Osteoblast (primary cell): ENCODE measurements at regions not wholly inside any gene's neighbourhood (a gene's known extent, or its start where the extent isn't known, plus 50 kb on each side); places are given as distances from the start of the nearest gene placed in this dataset.

Source experiments
- DNase-seq: peaks from one replicate; pipeline ENCODE4 v3.0.0; 2011; ENCODE audit warnings: low spot score, mixed read lengths; ENCODE audit not compliant: insufficient read length; ENCODE audit errors: missing footprints
- H2AFZ ChIP-seq: 2 replicates; pipeline ENCODE4 v1.6.0; 2011; ENCODE audit warnings: mild to moderate bottlenecking, low read length
- H3K27ac ChIP-seq: 2 replicates; pipeline ENCODE4 v1.5.1; 2011; ENCODE audit warnings: mild to moderate bottlenecking, low read depth, low read length, moderate library complexity
- H3K27me3 ChIP-seq: 2 replicates; pipeline ENCODE4 v1.6.0; 2012; ENCODE audit warnings: mild to moderate bottlenecking, control low read depth, inconsistent platforms, low read length, moderate library complexity; ENCODE audit not compliant: insufficient read depth
- H3K36me3 ChIP-seq: 2 replicates; pipeline ENCODE4 v1.5.1; 2011; ENCODE audit warnings: mild to moderate bottlenecking, low read length, control low read depth, moderate library complexity; ENCODE audit not compliant: insufficient read depth
- H3K4me1 ChIP-seq: 2 replicates; pipeline ENCODE4 v1.5.1; 2011; ENCODE audit warnings: mild to moderate bottlenecking, low read length, control low read depth, moderate library complexity; ENCODE audit not compliant: insufficient read depth
- H3K4me2 ChIP-seq: 2 replicates; pipeline ENCODE4 v1.6.0; 2011; ENCODE audit warnings: mild to moderate bottlenecking, low read length; ENCODE audit not compliant: insufficient read depth
- H3K4me3 ChIP-seq: fragments of 200-600 bp; sonication (generic); 3 replicates; pipeline ENCODE4 v1.5.1; 2012; ENCODE audit warnings: mild to moderate bottlenecking, low read length, inconsistent platforms; ENCODE audit not compliant: insufficient read depth
- H3K79me2 ChIP-seq: 2 replicates; pipeline ENCODE4 v1.6.0; 2012; ENCODE audit warnings: mild to moderate bottlenecking, low read length, control low read depth, inconsistent platforms; ENCODE audit not compliant: insufficient read depth
- H3K9me3 ChIP-seq: 2 replicates; pipeline ENCODE4 v1.5.1; 2011; ENCODE audit warnings: low read depth, low read length, control low read depth
- H4K20me1 ChIP-seq: 2 replicates; pipeline ENCODE4 v1.6.0; 2012; ENCODE audit warnings: mild to moderate bottlenecking, low read length, control low read depth; ENCODE audit not compliant: insufficient read depth
- TF ChIP-seq, protein P1 (sequence below): IDR thresholded peaks from 2 replicates; pipeline ENCODE4 v1.5.1; 2011; ENCODE audit warnings: mild to moderate bottlenecking, low read depth, low read length, moderate library complexity; ENCODE audit errors: extremely low read depth

DNA sequence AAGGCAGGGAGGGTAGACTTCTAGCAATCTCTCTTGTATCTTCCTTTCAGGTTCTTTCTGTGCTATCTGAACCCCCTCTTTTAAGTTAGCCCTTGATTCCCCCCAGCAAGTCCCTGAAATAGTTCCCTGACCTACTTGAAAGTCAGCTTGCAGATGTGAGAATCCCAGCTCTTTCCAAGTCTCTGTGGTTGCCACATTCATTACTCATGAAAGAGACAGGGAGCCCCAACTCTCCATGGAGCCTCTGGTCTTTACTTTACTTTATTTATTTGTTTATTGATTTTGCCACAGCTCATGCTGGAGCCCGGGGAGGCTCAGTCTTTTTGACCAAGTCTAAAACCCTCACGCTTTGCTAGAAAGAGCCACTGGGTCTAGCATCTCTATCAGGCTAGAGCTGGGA lies 193.6 kb upstream of the FAR2 start:
- Histone ChIP-seq H3K27me3 (peaks cover 4% of the 10 kb centered on the region), H3K27ac (no peak overlapping the region), H3K9me3 (no peaks in the 10 kb centered on the region), H3K4me3 (no peak overlapping the region), H3K4me2 (no peak overlapping the region), H3K79me2 (no peaks in the 10 kb centered on the region), H2AFZ (no peak overlapping the region), H3K4me1 (peaks cover 13% of the 10 kb centered on the region), H3K36me3 (no peaks in the 10 kb centered on the region), H4K20me1 (no peaks in the 10 kb centered on the region)
- DNase-seq = no peak
- TF ChIP-seq, protein P1, sequence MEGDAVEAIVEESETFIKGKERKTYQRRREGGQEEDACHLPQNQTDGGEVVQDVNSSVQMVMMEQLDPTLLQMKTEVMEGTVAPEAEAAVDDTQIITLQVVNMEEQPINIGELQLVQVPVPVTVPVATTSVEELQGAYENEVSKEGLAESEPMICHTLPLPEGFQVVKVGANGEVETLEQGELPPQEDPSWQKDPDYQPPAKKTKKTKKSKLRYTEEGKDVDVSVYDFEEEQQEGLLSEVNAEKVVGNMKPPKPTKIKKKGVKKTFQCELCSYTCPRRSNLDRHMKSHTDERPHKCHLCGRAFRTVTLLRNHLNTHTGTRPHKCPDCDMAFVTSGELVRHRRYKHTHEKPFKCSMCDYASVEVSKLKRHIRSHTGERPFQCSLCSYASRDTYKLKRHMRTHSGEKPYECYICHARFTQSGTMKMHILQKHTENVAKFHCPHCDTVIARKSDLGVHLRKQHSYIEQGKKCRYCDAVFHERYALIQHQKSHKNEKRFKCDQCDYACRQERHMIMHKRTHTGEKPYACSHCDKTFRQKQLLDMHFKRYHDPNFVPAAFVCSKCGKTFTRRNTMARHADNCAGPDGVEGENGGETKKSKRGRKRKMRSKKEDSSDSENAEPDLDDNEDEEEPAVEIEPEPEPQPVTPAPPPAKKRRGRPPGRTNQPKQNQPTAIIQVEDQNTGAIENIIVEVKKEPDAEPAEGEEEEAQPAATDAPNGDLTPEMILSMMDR = no peak

DNA sequence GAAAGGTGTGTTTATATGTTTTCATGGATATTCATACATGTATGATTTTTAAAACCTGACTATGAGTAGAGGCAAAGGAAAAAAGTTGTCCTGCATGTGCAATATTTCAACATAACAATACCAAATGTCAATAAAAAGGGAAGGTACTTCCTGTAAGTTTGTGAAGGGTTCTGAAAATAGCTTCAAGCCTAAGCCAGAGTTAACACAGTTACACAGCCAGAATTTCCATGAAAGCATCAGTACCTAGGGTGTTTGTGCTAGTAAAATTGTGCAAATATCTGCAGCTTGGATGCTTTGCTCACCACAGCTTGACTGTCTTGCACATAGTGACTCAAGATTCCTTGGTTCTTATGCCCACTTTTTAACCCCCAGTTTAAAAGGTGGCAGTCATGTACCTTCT lies 193.1 kb upstream of the FAR2 start:
- TF ChIP-seq, protein P1 = no peak

DNA sequence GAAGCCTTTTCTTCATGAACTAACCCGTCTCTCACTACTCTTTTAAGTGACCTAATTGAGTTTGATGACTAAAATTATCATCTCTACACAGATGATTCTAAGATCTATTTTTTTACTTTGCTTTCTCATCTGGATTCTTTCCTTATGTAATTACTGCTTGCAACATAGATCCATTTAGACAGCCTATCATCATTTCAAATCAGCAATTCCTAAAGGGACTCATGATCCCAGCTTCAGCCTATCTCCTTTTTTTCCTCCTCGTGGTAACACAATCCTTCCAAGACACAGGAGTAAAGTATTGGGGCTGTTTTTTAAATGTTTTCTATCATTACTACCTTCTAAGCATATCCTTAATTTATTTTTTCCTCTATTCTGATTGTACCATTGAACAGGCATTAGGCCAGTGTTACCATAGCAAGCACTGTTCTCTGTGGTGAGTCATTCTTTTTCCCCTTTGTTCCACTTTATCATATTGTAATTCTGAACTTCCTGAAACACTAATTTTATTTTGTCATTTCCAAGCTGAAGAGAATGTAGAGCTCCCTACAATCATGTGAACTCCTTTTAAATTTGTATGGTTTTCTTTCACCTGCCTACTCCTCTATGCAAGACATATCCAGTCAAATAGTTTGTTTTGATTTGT lies 190.4 kb upstream of the FAR2 start:
- Histone ChIP-seq H3K9me3 (no peaks in the 10 kb centered on the region), H3K4me1 (peaks cover 22% of the 10 kb centered on the region), H3K36me3 (no peaks in the 10 kb centered on the region), H4K20me1 (no peaks in the 10 kb centered on the region), H3K4me3 (no peak overlapping the region), H3K79me2 (no peaks in the 10 kb centered on the region), H3K27me3 (no peaks in the 10 kb centered on the region), H3K27ac (peak overlapping the region; percentile 29), H2AFZ (no peak overlapping the region), H3K4me2 (peak overlapping the region; percentile 28)
- DNase-seq = peak; percentile 38
- TF ChIP-seq, protein P1 = no peak

More for the DNA sequence above, 193.1 kb upstream of the FAR2 start:
- H3K36me3 ChIP-seq = no peaks in the 10 kb centered on the region
- H3K27ac ChIP-seq = no peak overlapping the region
- no peaks in the 10 kb centered on the region for H3K79me2 ChIP-seq
- no peak overlapping the region for H3K4me3 ChIP-seq
- peaks cover 13% of the 10 kb centered on the region for H3K4me1 ChIP-seq
- H2AFZ ChIP-seq = no peak overlapping the region
- no peaks in the 10 kb centered on the region for H4K20me1 ChIP-seq
- no peak for DNase-seq
- peaks cover 4% of the 10 kb centered on the region for H3K27me3 ChIP-seq
- H3K4me2 ChIP-seq = no peak overlapping the region
- H3K9me3 ChIP-seq = no peaks in the 10 kb centered on the region

DNA sequence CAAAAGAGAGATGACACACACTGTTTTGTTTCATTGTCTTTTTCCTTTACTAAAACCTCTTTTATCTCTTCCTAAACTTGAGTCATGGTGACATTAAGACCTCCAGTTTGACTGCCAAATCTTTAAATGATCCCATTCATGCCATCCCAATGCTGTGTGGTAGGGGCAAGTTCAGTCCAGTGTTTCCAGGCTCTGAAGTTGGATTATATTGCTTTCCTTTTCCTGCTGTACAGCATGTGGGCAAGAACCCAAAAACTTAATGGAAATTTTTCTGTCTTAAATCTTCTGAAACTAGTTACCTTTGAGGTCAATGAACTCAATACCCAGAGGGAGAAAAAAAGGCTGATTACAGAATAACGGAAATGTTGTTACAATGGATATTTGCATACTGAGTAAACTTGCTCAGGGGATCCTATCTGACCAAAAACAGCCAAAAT lies 187.1 kb upstream of the FAR2 start:
- no peaks in the 10 kb centered on the region for H3K27me3 ChIP-seq
- H3K4me1 ChIP-seq = peaks cover 15% of the 10 kb centered on the region
- H3K27ac ChIP-seq = no peak overlapping the region
- H3K36me3 ChIP-seq = no peaks in the 10 kb centered on the region
- no peaks in the 10 kb centered on the region for H3K79me2 ChIP-seq
- H3K4me2 ChIP-seq = peak overlapping the region; percentile 57
- H2AFZ ChIP-seq = no peak overlapping the region
- DNase-seq = peak; percentile 52
- no peaks in the 10 kb centered on the region for H4K20me1 ChIP-seq
- H3K9me3 ChIP-seq = no peaks in the 10 kb centered on the region
- TF ChIP-seq, protein P1 = no peak
- no peak overlapping the region for H3K4me3 ChIP-seq
